ENCODE measurements at regions not wholly inside any gene's neighbourhood (a gene's known extent, or its start where the extent isn't known, plus 50 kb on each side); places are given as distances from the start of the nearest gene placed in this dataset.

DNA sequence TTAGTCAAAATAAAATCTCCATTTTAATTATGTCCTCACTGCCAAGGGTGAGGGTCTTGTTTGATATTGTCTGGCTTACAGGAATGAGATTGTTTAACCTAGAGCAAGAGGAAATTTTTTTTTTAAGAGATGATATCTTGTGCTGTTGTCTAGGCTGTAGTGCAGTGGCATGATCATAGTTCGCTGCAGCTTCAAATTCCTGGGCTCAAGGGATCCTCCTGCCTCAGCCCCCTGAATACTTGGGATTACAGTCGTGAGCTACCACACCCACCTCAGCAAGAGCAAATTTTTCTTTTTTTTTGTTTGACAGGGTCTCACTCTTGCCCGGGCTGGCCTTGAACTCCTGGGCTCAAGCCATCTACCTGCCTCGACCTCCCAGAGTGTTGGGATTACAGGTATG, 84.6 kb downstream of the DISP1 start:
- ChIA-PET RAD21 (ENCODE audit: low non-redundant PET in 1 of 2, low total read pairs in 2 of 2, uncharacterized antibody in 2 of 2, unreplicated experiment in 2 of 2) (no interaction called here), CTCF (no interaction called here), POLR2A (no interaction called here)
- no peak overlapping the region for H3K4me3 ChIP-seq (replicated peaks in 1 of 2; ENCODE audit: low read depth in 1 of 2, low read length in 2 of 2)
- ATAC-seq (no peak), DNase-seq (ENCODE audit: low read depth, low spot score) (no peak)
- no peak overlapping the region for H3K9ac ChIP-seq (ENCODE audit: low read length)
- H3K4me1 ChIP-seq (ENCODE audit: control insufficient read depth in 1 of 2, insufficient read depth in 2 of 2, low read length in 2 of 2): no peaks in the 10 kb centered on the region
- H3K27ac ChIP-seq (ENCODE audit: low read depth, low read length): no peak overlapping the region
- H4K20me1 ChIP-seq (ENCODE audit: insufficient read depth): no peaks in the 10 kb centered on the region
- no peaks in the 10 kb centered on the region for H3K36me3 ChIP-seq (ENCODE audit: control insufficient read depth in 1 of 2, insufficient read depth in 2 of 2, low read length in 2 of 2)
- no peaks in the 10 kb centered on the region for H3K9me2 ChIP-seq (ENCODE audit: insufficient read depth)
- H3K79me2 ChIP-seq (ENCODE audit: insufficient read depth, low read length): no peaks in the 10 kb centered on the region
- intact Hi-C loops (cut with micrococcal nuclease): no loop called here
- no peaks in the 10 kb centered on the region for H3K27me3 ChIP-seq (ENCODE audit: insufficient read depth, low read length)
- no peaks in the 10 kb centered on the region for H3K9me3 ChIP-seq (ENCODE audit: control insufficient read depth in 1 of 2, insufficient read depth in 1 of 2, low read depth in 1 of 2, low read length in 2 of 2)
- H2AFZ ChIP-seq (ENCODE audit: low read depth, low read length, poor library complexity, severe bottlenecking): no peak overlapping the region
- TF ChIP-seq TCF7L2 (IDR thresholded peaks at IDR 0.05; ENCODE audit: borderline replicate concordance, extremely low read depth, insufficient read depth, insufficient read length) (no peak), POLR2AphosphoS5 (IDR thresholded peaks at IDR 0.05; ENCODE audit: low read depth, low read length) (no peak)
- TF ChIP-seq, protein P1, sequence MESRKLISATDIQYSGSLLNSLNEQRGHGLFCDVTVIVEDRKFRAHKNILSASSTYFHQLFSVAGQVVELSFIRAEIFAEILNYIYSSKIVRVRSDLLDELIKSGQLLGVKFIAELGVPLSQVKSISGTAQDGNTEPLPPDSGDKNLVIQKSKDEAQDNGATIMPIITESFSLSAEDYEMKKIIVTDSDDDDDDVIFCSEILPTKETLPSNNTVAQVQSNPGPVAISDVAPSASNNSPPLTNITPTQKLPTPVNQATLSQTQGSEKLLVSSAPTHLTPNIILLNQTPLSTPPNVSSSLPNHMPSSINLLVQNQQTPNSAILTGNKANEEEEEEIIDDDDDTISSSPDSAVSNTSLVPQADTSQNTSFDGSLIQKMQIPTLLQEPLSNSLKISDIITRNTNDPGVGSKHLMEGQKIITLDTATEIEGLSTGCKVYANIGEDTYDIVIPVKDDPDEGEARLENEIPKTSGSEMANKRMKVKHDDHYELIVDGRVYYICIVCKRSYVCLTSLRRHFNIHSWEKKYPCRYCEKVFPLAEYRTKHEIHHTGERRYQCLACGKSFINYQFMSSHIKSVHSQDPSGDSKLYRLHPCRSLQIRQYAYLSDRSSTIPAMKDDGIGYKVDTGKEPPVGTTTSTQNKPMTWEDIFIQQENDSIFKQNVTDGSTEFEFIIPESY (IDR thresholded peaks at IDR 0.05; ENCODE audit: extremely low read depth, insufficient replicate concordance, low read length): no peak
- no TSS peak for BruUV-seq (replicated peaks)
- no peak overlapping the region for H3K4me2 ChIP-seq (ENCODE audit: low read length)

DNA sequence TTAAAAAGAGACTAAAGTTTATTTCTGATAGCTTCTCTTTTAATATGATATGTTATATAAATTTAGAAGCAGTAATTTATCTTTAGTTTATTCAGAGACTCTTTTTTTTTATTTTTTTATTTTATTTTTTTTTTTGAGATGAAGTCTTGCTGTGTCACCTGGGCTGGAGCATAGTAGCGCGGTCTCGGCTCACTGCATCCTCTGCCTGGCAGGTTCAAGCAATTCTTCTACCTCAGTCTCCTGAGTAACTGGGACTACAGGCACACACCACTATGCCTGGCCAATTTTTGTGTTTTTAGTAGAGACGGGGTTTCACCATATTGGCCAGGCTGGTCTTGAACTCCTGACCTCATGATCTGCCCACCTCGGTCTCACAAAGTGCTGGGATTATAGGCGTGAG, 89.6 kb downstream of the DISP1 start:
- ChIA-PET CTCF (no interaction called here), RAD21 (ENCODE audit: low non-redundant PET in 1 of 2, low total read pairs in 2 of 2, uncharacterized antibody in 2 of 2, unreplicated experiment in 2 of 2) (no interaction called here), POLR2A (no interaction called here)
- no peaks in the 10 kb centered on the region for H3K79me2 ChIP-seq (ENCODE audit: insufficient read depth, low read length)
- TF ChIP-seq ELF1 (IDR thresholded peaks at IDR 0.05; ENCODE audit: borderline replicate concordance, low read depth): no peak
- no peak for TF ChIP-seq EZH2phosphoT487 (IDR thresholded peaks at IDR 0.05; ENCODE audit: borderline replicate concordance)
- no TSS peak for BruUV-seq (replicated peaks)
- no peak overlapping the region for H2AFZ ChIP-seq (ENCODE audit: low read depth, low read length, poor library complexity, severe bottlenecking)
- DNase-seq (ENCODE audit: low read depth, low spot score) (no peak), ATAC-seq (no peak)
- no peaks in the 10 kb centered on the region for H3K9me2 ChIP-seq (ENCODE audit: insufficient read depth)
- intact Hi-C loops (cut with micrococcal nuclease): no loop called here
- H3K36me3 ChIP-seq (ENCODE audit: control insufficient read depth in 1 of 2, insufficient read depth in 2 of 2, low read length in 2 of 2): no peaks in the 10 kb centered on the region
- no peaks in the 10 kb centered on the region for H4K20me1 ChIP-seq (ENCODE audit: insufficient read depth)
- H3K4me2 ChIP-seq (ENCODE audit: low read length): no peak overlapping the region
- H3K4me1 ChIP-seq (ENCODE audit: control insufficient read depth in 1 of 2, insufficient read depth in 2 of 2, low read length in 2 of 2): no peaks in the 10 kb centered on the region
- H3K27ac ChIP-seq (ENCODE audit: low read depth, low read length): no peak overlapping the region
- H3K4me3 ChIP-seq (replicated peaks in 1 of 2; ENCODE audit: low read depth in 1 of 2, low read length in 2 of 2): no peak overlapping the region
- H3K9me3 ChIP-seq (ENCODE audit: control insufficient read depth in 1 of 2, insufficient read depth in 1 of 2, low read depth in 1 of 2, low read length in 2 of 2): no peaks in the 10 kb centered on the region
- H3K9ac ChIP-seq (ENCODE audit: low read length): no peak overlapping the region
- no peaks in the 10 kb centered on the region for H3K27me3 ChIP-seq (ENCODE audit: insufficient read depth, low read length)
